ENCODE measurements at regions not wholly inside any gene's neighbourhood (a gene's known extent, or its start where the extent isn't known, plus 50 kb on each side); places are given as distances from the start of the nearest gene placed in this dataset.

GRCh38 chr5:144794922-144795321 lies 624.2 kb downstream of the KCTD16 start:
- no peak for DNase-seq
- intact Hi-C loops (cut with DNase I), result no loop called here
- Histone ChIP-seq H3K4me1 (replicated peaks in 1 of 2) (no peaks in the 10 kb centered on the region), H3K4me3 (no peak overlapping the region), H3K9me3 (replicated peaks in 1 of 3) (peaks cover 0 to 11% (median 0%) of the 10 kb centered on the region in 3 donors), H3K27ac (no peak overlapping the region), H3K27me3 (no peaks in the 10 kb centered on the region), H3K36me3 (replicated peaks in 1 of 2) (no peaks in the 10 kb centered on the region)
- 76 to 96% (median 84%) methylated on average over 1 of the region's 1 CpG for WGBS, 4 donors
- TF ChIP-seq CTCF (IDR thresholded peaks at IDR 0.05), result no peak
- no peak for TF ChIP-seq POLR2A (IDR thresholded peaks at IDR 0.05)

- WGBS, 4 donors, result 65 to 83% (median 77%) methylated on average over 3 of the region's 3 CpGs
- TF ChIP-seq CTCF (IDR thresholded peaks at IDR 0.05), result no peak
- TF ChIP-seq POLR2A (IDR thresholded peaks at IDR 0.05), result no peak
- H3K36me3 ChIP-seq (replicated peaks in 1 of 2), result no peaks in the 10 kb centered on the region
- intact Hi-C loops (cut with DNase I), result no loop called here
- H3K4me1 ChIP-seq (replicated peaks in 1 of 2), result no peaks in the 10 kb centered on the region
- DNase-seq, result no peak
- no peak overlapping the region for H3K27ac ChIP-seq
- H3K9me3 ChIP-seq (replicated peaks in 1 of 3), result peaks cover 0 to 11% (median 0%) of the 10 kb centered on the region in 3 donors
- H3K27me3 ChIP-seq, result no peaks in the 10 kb centered on the region
- no peak overlapping the region for H3K4me3 ChIP-seq
Measured at GRCh38 chr5:144788556-144788955, 617.9 kb downstream of the KCTD16 start.

GRCh38 chr5:144788046-144788445 lies 617.4 kb downstream of the KCTD16 start:
- Histone ChIP-seq H3K4me3 (no peak overlapping the region), H3K36me3 (replicated peaks in 1 of 2) (no peaks in the 10 kb centered on the region), H3K27me3 (no peaks in the 10 kb centered on the region), H3K4me1 (replicated peaks in 1 of 2) (no peaks in the 10 kb centered on the region), H3K9me3 (replicated peaks in 1 of 3) (peaks cover 0 to 7% (median 0%) of the 10 kb centered on the region in 3 donors), H3K27ac (no peak overlapping the region)
- intact Hi-C loops (cut with DNase I), result no loop called here
- 89 to 97% (median 94%) methylated on average over 1 of the region's 1 CpG for WGBS, 4 donors
- TF ChIP-seq POLR2A (IDR thresholded peaks at IDR 0.05), result no peak
- TF ChIP-seq CTCF (IDR thresholded peaks at IDR 0.05), result no peak
- DNase-seq, result no peak

GRCh38 chr5:144779368-144779767 lies 608.7 kb downstream of the KCTD16 start:
- no peaks in the 10 kb centered on the region for H3K4me1 ChIP-seq (replicated peaks in 1 of 2)
- no peak for TF ChIP-seq CTCF (IDR thresholded peaks at IDR 0.05)
- TF ChIP-seq POLR2A (IDR thresholded peaks at IDR 0.05), result no peak
- no peaks in the 10 kb centered on the region for H3K36me3 ChIP-seq (replicated peaks in 1 of 2)
- H3K27me3 ChIP-seq, result no peaks in the 10 kb centered on the region
- no peak overlapping the region for H3K4me3 ChIP-seq
- no peak for DNase-seq
- 74 to 93% (median 89%) methylated on average over 3 of the region's 3 CpGs for WGBS, 4 donors
- intact Hi-C loops (cut with DNase I), result no loop called here
- H3K9me3 ChIP-seq (replicated peaks in 1 of 3), result no peaks in the 10 kb centered on the region
- H3K27ac ChIP-seq, result no peak overlapping the region
